Fibroblast of the conjunctiva (primary cell): ENCODE measurements at regions not wholly inside any gene's neighbourhood (a gene's known extent, or its start where the extent isn't known, plus 50 kb on each side); places are given as distances from the start of the nearest gene placed in this dataset.

ENCODE experiments used
- DNase-seq: peaks from one replicate; pipeline ENCODE4 v3.0.0-alpha.2; 2010; ENCODE audit warnings: low read depth

GRCh38 chr21:20538039-20538658 is 460.1 kb upstream of the NCAM2 start:
- no peak for DNase-seq

GRCh38 chr21:20545454-20545853 is 452.8 kb upstream of the NCAM2 start:
- no peak for DNase-seq

GRCh38 chr21:20551939-20552338 is 446.3 kb upstream of the NCAM2 start:
- no peak for DNase-seq

- no peak for DNase-seq
These were observed 443.4 kb upstream of the NCAM2 start for GRCh38 chr21:20554785-20555184.

- no peak for DNase-seq
These were observed 427.4 kb upstream of the NCAM2 start for GRCh38 chr21:20570824-20571232.

GRCh38 chr21:20572582-20572981 is 425.6 kb upstream of the NCAM2 start:
- no peak for DNase-seq

GRCh38 chr21:20581361-20581760 is 416.8 kb upstream of the NCAM2 start:
- no peak for DNase-seq

- DNase-seq, result no peak
These were observed 406.9 kb upstream of the NCAM2 start for GRCh38 chr21:20591284-20591683.

GRCh38 chr21:20592463-20592862 is 405.7 kb upstream of the NCAM2 start:
- DNase-seq, result no peak

GRCh38 chr21:20603236-20603635 is 395.0 kb upstream of the NCAM2 start:
- no peak for DNase-seq

- no peak for DNase-seq
These were observed 387.2 kb upstream of the NCAM2 start for GRCh38 chr21:20611008-20611407.

GRCh38 chr21:20613654-20614053 is 384.6 kb upstream of the NCAM2 start:
- DNase-seq, result no peak

- no peak for DNase-seq
These were observed 381.1 kb upstream of the NCAM2 start for GRCh38 chr21:20617130-20617529.

- no peak for DNase-seq
These were observed 379.3 kb upstream of the NCAM2 start for GRCh38 chr21:20618878-20619277.

- DNase-seq, result no peak
These were observed 370.6 kb upstream of the NCAM2 start for GRCh38 chr21:20627594-20627993.

GRCh38 chr21:20631633-20632032 is 366.6 kb upstream of the NCAM2 start:
- DNase-seq, result no peak

GRCh38 chr21:20639026-20639425 is 359.2 kb upstream of the NCAM2 start:
- DNase-seq, result no peak

- no peak for DNase-seq
These were observed 357.0 kb upstream of the NCAM2 start for GRCh38 chr21:20641241-20641640.

GRCh38 chr21:20642681-20643080 is 355.5 kb upstream of the NCAM2 start:
- no peak for DNase-seq

GRCh38 chr21:20644552-20644951 is 353.7 kb upstream of the NCAM2 start:
- no peak for DNase-seq

- DNase-seq, result no peak
These were observed 352.9 kb upstream of the NCAM2 start for GRCh38 chr21:20645344-20645743.

- no peak for DNase-seq
These were observed 351.6 kb upstream of the NCAM2 start for GRCh38 chr21:20646431-20647165.

GRCh38 chr21:20647607-20648006 is 350.6 kb upstream of the NCAM2 start:
- no peak for DNase-seq

- no peak for DNase-seq
These were observed 349.0 kb upstream of the NCAM2 start for GRCh38 chr21:20649231-20649630.
